Spinal cord (tissue), 9 donors: ENCODE measurements at regions not wholly inside any gene's neighbourhood (a gene's known extent, or its start where the extent isn't known, plus 50 kb on each side); places are given as distances from the start of the nearest gene placed in this dataset.

ENCODE experiments used
- DNase-seq, 6 donors: peaks; one replicate each; pipeline versions ENCODE4 v3.0.0 to v3.0.0-alpha.2; 2013 to 2015; ENCODE audit warnings: low spot score in 6 of 6, low read depth in 4 of 6
- H3K27ac ChIP-seq: one replicate; pipeline ENCODE4 v1.5.1; 2013; ENCODE audit warnings: low read depth, low read length, control low read depth
- H3K27me3 ChIP-seq: one replicate; pipeline ENCODE4 v1.6.1; 2013; ENCODE audit warnings: low read length; ENCODE audit not compliant: control insufficient read depth, insufficient read depth
- H3K36me3 ChIP-seq: one replicate; pipeline ENCODE4 v1.6.1; 2013; ENCODE audit warnings: low read length; ENCODE audit not compliant: control insufficient read depth, insufficient read depth
- H3K4me1 ChIP-seq: one replicate; pipeline ENCODE4 v1.6.1; 2013; ENCODE audit warnings: low read length; ENCODE audit not compliant: control insufficient read depth, insufficient read depth
- H3K4me3 ChIP-seq: one replicate; pipeline ENCODE4 v1.5.1; 2013; ENCODE audit warnings: low read depth, low read length, control low read depth
- H3K9me3 ChIP-seq: one replicate; pipeline ENCODE4 v1.6.1; 2013; ENCODE audit warnings: low read length; ENCODE audit not compliant: control insufficient read depth, insufficient read depth
- WGBS: methylation state at CpG from one replicate; pipeline ENCODE4 v1.1.5; 2013; ENCODE audit warnings: missing lambda C conversion rate; ENCODE audit not compliant: insufficient coverage; 5-methylcytosine and 5-hydroxymethylcytosine counted together
- donor health status: healthy.

- no peaks in the 10 kb centered on the region for H3K4me1 ChIP-seq
- no peaks in the 10 kb centered on the region for H3K27me3 ChIP-seq
- no peak overlapping the region for H3K4me3 ChIP-seq
- no peak overlapping the region for H3K27ac ChIP-seq
- no peak for DNase-seq
- H3K36me3 ChIP-seq: no peaks in the 10 kb centered on the region
- 95% methylated on average over 2 of the region's 4 CpGs for WGBS
- no peaks in the 10 kb centered on the region for H3K9me3 ChIP-seq
These were observed 84.6 kb downstream of the CH25H start for GRCh38 chr10:89122433-89123051.

DNA sequence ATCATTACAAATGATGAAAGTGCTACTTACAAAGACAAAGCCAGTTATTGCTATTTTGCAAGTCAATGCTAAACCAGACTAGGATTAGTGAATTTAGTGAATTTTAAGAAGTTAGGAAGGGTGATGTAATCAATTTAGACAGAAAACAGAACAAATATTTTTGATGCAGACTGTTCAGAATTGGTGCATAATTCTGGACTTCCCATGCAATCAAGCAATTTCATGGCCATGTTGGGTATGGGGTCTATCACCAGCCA is 85.4 kb downstream of the CH25H start:
- Histone ChIP-seq H3K27ac (no peak overlapping the region), H3K36me3 (no peaks in the 10 kb centered on the region), H3K27me3 (no peaks in the 10 kb centered on the region), H3K4me1 (no peaks in the 10 kb centered on the region), H3K4me3 (no peak overlapping the region), H3K9me3 (no peaks in the 10 kb centered on the region)
- no peak for DNase-seq

- Histone ChIP-seq H3K36me3 (no peaks in the 10 kb centered on the region), H3K27ac (no peak overlapping the region), H3K4me1 (no peaks in the 10 kb centered on the region), H3K4me3 (no peak overlapping the region), H3K27me3 (no peaks in the 10 kb centered on the region), H3K9me3 (no peaks in the 10 kb centered on the region)
- no peak for DNase-seq
- 100% methylated on average over 1 of the region's 5 CpGs for WGBS
These were observed 86.0 kb downstream of the CH25H start for GRCh38 chr10:89120931-89121763.

DNA sequence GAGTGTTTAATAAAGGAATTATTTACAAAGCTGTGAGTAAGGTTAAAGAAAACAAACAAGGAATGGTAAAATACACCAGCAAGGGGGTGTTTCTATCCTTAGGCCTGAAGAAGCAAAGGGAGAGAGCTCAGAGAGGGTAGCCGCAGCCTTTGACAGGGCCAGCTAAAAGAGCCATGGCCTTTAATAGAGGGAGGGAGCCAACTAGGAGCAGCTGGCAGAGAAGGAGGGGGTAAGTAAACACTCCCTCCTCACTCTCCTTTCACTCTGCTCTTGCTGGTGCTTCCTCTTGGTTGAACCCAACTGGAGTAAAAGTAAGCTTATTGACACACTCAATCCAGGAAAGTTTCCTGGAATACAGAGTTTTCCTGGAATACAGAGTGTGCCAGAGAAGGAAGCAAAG is 87.5 kb downstream of the CH25H start:
- H3K27me3 ChIP-seq: no peaks in the 10 kb centered on the region
- no peaks in the 10 kb centered on the region for H3K9me3 ChIP-seq
- no peak overlapping the region for H3K27ac ChIP-seq
- no peaks in the 10 kb centered on the region for H3K36me3 ChIP-seq
- no CpG with 5 or more reads among the region's 1 CpG for WGBS
- no peak for DNase-seq
- H3K4me3 ChIP-seq: no peak overlapping the region
- no peaks in the 10 kb centered on the region for H3K4me1 ChIP-seq

DNA sequence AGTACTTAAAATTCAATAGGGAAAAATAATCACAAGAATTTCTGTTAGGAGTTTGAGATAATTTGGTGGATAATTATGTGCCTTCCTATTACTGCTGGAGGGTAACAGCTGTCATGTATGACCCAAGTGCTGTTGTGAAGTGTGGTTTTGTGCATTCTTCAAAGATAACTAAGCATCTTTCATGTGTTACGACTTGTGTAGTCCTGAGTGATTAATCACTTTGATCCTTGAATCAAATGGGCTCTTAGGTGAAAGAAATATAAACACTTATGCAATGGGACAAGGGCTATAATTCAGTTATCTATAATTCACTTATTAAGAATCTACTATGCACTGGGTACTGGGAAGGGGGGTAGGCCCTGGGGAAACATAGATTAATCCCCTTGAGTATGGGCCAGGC is 89.0 kb downstream of the CH25H start:
- Histone ChIP-seq H3K4me3 (no peak overlapping the region), H3K27me3 (no peaks in the 10 kb centered on the region), H3K9me3 (no peaks in the 10 kb centered on the region), H3K27ac (no peak overlapping the region), H3K4me1 (no peaks in the 10 kb centered on the region), H3K36me3 (no peaks in the 10 kb centered on the region)
- no CpG with 5 or more reads among the region's 1 CpG for WGBS
- DNase-seq: peak in 1 of 6 donors; percentile 2

DNA sequence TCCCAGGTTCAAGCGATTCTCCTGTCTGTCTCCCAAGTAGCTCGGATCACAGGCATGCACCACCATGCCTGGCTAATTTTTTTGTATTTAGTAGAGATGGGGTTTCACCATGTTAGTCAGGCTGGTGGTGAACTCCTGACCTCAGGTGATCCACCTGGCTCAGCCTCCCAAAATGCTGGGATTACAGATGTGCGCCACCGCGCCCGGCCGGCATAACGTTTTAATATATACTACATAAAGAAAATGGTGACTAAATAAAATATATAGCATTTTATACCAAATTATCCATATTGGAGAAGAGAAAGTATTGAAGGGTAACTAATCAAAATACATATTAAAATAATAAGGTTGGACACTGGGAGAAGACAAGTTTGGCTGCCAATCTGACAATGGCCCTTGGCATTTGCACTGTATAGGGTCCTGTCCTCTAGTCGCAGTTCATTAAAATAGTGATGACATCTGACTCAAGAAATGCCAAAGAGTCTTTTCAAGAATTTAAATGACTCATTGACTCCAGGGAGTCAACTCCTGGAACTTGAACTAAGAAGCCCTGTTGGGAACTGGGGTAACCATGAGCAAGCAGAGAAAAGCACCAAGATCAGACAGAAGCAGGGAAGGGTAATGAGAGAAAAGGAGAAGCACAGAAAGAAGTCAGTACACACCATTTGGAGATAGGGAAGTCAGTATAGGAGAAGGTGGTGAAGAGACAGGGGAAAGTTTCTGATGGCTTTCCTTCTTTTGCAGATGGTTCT is 91.1 kb downstream of the CH25H start:
- no peaks in the 10 kb centered on the region for H3K36me3 ChIP-seq
- no peaks in the 10 kb centered on the region for H3K27me3 ChIP-seq
- WGBS: 89% methylated on average over 3 of the region's 9 CpGs
- H3K4me3 ChIP-seq: no peak overlapping the region
- no peaks in the 10 kb centered on the region for H3K9me3 ChIP-seq
- H3K4me1 ChIP-seq: no peaks in the 10 kb centered on the region
- DNase-seq: no peak
- H3K27ac ChIP-seq: no peak overlapping the region

GRCh38 chr10:89114846-89115625 is 92.1 kb downstream of the CH25H start:
- Histone ChIP-seq H3K36me3 (no peaks in the 10 kb centered on the region), H3K9me3 (no peaks in the 10 kb centered on the region), H3K4me3 (no peak overlapping the region), H3K27ac (no peak overlapping the region), H3K4me1 (no peaks in the 10 kb centered on the region), H3K27me3 (no peaks in the 10 kb centered on the region)
- DNase-seq: no peak
- WGBS: no CpG with 5 or more reads among the region's 1 CpG

DNA sequence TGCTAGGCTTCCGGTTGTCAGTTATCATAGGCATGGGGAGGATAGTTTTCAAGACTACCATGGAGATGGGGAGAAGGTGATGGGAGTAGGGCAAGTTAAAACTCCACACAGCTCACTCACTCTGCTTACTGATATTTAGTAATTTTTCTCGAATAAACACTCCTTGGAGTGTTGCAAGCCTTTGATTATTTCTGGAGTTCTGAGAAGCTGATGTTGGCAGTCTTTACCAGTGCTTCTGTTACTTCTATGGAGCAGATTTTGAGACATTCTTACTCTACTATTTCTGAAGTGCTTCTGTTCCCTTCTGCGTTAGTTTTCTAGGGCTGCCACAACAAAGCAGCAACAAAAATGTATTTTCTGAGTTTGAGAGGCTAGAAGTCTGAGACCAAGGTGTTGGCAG is 104.4 kb downstream of the CH25H start:
- no peak overlapping the region for H3K4me3 ChIP-seq
- no peak for DNase-seq
- no peaks in the 10 kb centered on the region for H3K4me1 ChIP-seq
- no peaks in the 10 kb centered on the region for H3K9me3 ChIP-seq
- no peaks in the 10 kb centered on the region for H3K27me3 ChIP-seq
- no peaks in the 10 kb centered on the region for H3K36me3 ChIP-seq
- no CpG with 5 or more reads among the region's 3 CpGs for WGBS
- no peak overlapping the region for H3K27ac ChIP-seq

GRCh38 chr10:89101943-89102342 is 105.2 kb downstream of the CH25H start:
- Histone ChIP-seq H3K27ac (no peak overlapping the region), H3K27me3 (no peaks in the 10 kb centered on the region), H3K4me3 (no peak overlapping the region), H3K4me1 (no peaks in the 10 kb centered on the region), H3K9me3 (no peaks in the 10 kb centered on the region), H3K36me3 (no peaks in the 10 kb centered on the region)
- WGBS: 100% methylated on average over 1 of the region's 4 CpGs
- DNase-seq: no peak
